HS-27A (cell line): ENCODE measurements at regions not wholly inside any gene's neighbourhood (a gene's known extent, or its start where the extent isn't known, plus 50 kb on each side); places are given as distances from the start of the nearest gene placed in this dataset.
"Not testable (repeated sequence)": the region's sequence is repeated elsewhere in the genome, so short reads cannot be mapped to it uniquely, and the experiment has no call there.

Experiments used
- DNase-seq: peaks from one replicate; pipeline ENCODE4 v3.0.0-alpha.2; 2012; ENCODE audit warnings: low read depth, missing footprints

- DNase-seq = no peak
These were observed 179.9 kb upstream of the TSHZ3 start for GRCh38 chr19:31529121-31529520.

GRCh38 chr19:31530781-31531180, 181.5 kb upstream of the TSHZ3 start:
- no peak for DNase-seq

- DNase-seq = no peak
These were observed 182.1 kb upstream of the TSHZ3 start for GRCh38 chr19:31531326-31531725.

- DNase-seq = no peak
These were observed 182.8 kb upstream of the TSHZ3 start for GRCh38 chr19:31532034-31532433.

- DNase-seq = no peak
These were observed 183.9 kb upstream of the TSHZ3 start for GRCh38 chr19:31533114-31533513.

GRCh38 chr19:31534231-31534630, 185.0 kb upstream of the TSHZ3 start:
- DNase-seq = no peak

- no peak for DNase-seq
These were observed 185.8 kb upstream of the TSHZ3 start for GRCh38 chr19:31534786-31535657.

GRCh38 chr19:31535691-31536460, 186.6 kb upstream of the TSHZ3 start:
- no peak for DNase-seq

GRCh38 chr19:31537136-31537535, 187.9 kb upstream of the TSHZ3 start:
- DNase-seq = no peak

- not testable (repeated sequence) for DNase-seq
These were observed 188.7 kb upstream of the TSHZ3 start for GRCh38 chr19:31537902-31538301.

- DNase-seq = no peak
These were observed 189.6 kb upstream of the TSHZ3 start for GRCh38 chr19:31538879-31539278.

GRCh38 chr19:31539386-31539785, 190.2 kb upstream of the TSHZ3 start:
- no peak for DNase-seq

- DNase-seq = no peak
These were observed 192.2 kb upstream of the TSHZ3 start for GRCh38 chr19:31541396-31541795.

- DNase-seq = no peak
These were observed 194.2 kb upstream of the TSHZ3 start for GRCh38 chr19:31543456-31543855.

- DNase-seq = no peak
These were observed 196.5 kb upstream of the TSHZ3 start for GRCh38 chr19:31545777-31546176.

GRCh38 chr19:31546205-31546960, 197.1 kb upstream of the TSHZ3 start:
- DNase-seq = no peak

- peak; percentile 3 for DNase-seq
These were observed 199.7 kb upstream of the TSHZ3 start for GRCh38 chr19:31548941-31549340.

- DNase-seq = no peak
These were observed 204.0 kb upstream of the TSHZ3 start for GRCh38 chr19:31553112-31553845.

GRCh38 chr19:31553846-31554215, 204.6 kb upstream of the TSHZ3 start:
- DNase-seq = no peak

- no peak for DNase-seq
These were observed 205.1 kb upstream of the TSHZ3 start for GRCh38 chr19:31554360-31554759.

- no peak for DNase-seq
These were observed 206.5 kb upstream of the TSHZ3 start for GRCh38 chr19:31555634-31556215.
